Esophagus squamous epithelium (tissue), 5 donors: ENCODE measurements at regions not wholly inside any gene's neighbourhood (a gene's known extent, or its start where the extent isn't known, plus 50 kb on each side); places are given as distances from the start of the nearest gene placed in this dataset.
"Not testable (repeated sequence)": the region's sequence is repeated elsewhere in the genome, so short reads cannot be mapped to it uniquely, and the experiment has no call there.

ENCODE experiments used
- DNase-seq: peaks from one replicate; lab custom pipeline; 2025; lab: John Stamatoyannopoulos, UW
- H3K27ac ChIP-seq, 4 donors: fragments of 200-600 bp; sonication (generic); one replicate each; pipeline ENCODE4 v1.5.1; 2016 to 2019; ENCODE audit warnings: mild to moderate bottlenecking in 1 of 4
- H3K27me3 ChIP-seq, 4 donors: fragments of 200-600 bp; sonication (generic); 1 replicate in 3 of 4; 2 replicates in 1 of 4; pipeline versions ENCODE4 v1.5.1 to v1.6.0; 2017 to 2021; ENCODE audit warnings: antibody characterized with exemption in 1 of 4
- H3K36me3 ChIP-seq, 3 donors: fragments of 200-600 bp; sonication (generic); one replicate each; pipeline ENCODE4 v1.5.1; 2016 to 2019
- H3K4me1 ChIP-seq, 3 donors: fragments of 200-600 bp; sonication (generic); one replicate each; pipeline ENCODE4 v1.5.1; 2017 to 2019
- H3K4me3 ChIP-seq, 4 donors: fragments of 200-600 bp; sonication (generic); 1 replicate in 3 of 4; 2 replicates in 1 of 4; pipeline ENCODE4 v1.5.1; 2016 to 2019; ENCODE audit warnings: mild to moderate bottlenecking in 2 of 4, moderate library complexity in 1 of 4
- H3K9me3 ChIP-seq, 3 donors: fragments of 200-600 bp; sonication (generic); one replicate each; pipeline ENCODE4 v1.5.1; 2016 to 2019
- POLR2A ChIP-seq, 4 donors: fragments of 450-650 bp; IDR thresholded peaks; one replicate each; pipeline ENCODE4 v1.6.1; 2017; ENCODE audit warnings: antibody characterized with exemption in 4 of 4, mild to moderate bottlenecking in 4 of 4, moderate library complexity in 3 of 4
- WGBS, 2 donors: methylation state at CpG; one replicate each; pipeline ENCODE4 v1.1.5; 2018; 5-methylcytosine and 5-hydroxymethylcytosine counted together
- intact Hi-C: fragments of 100-400 bp; cut with DNase I; formaldehyde crosslinking; loops from one replicate; pipeline ENCODE4 v1.15.0; 2022
- TF ChIP-seq, protein P1 (sequence below), 6 experiments: fragments of 450-650 bp in 4 of 6; fragments of 200-600 bp in 2 of 6; sonication (generic) in 2 of 6; IDR thresholded peaks; one replicate each; pipeline ENCODE4 v1.5.1; 2016 to 2019; ENCODE audit warnings: antibody characterized with exemption in 6 of 6, mild to moderate bottlenecking in 4 of 6, moderate library complexity in 4 of 6
- donor health status: DM: yes; HTN: yes; CAD: no.

- 57 to 84% methylated on average over 3 of the region's 3 CpGs for WGBS, 2 donors
- intact Hi-C loops = no loop called here
- Histone ChIP-seq H3K4me1 (no peaks in the 10 kb centered on the region), H3K27me3 (no peaks in the 10 kb centered on the region), H3K4me3 (no peak overlapping the region), H3K36me3 (no peaks in the 10 kb centered on the region), H3K9me3 (no peaks in the 10 kb centered on the region), H3K27ac (no peak overlapping the region)
- DNase-seq = no peak
- TF ChIP-seq, protein P1, sequence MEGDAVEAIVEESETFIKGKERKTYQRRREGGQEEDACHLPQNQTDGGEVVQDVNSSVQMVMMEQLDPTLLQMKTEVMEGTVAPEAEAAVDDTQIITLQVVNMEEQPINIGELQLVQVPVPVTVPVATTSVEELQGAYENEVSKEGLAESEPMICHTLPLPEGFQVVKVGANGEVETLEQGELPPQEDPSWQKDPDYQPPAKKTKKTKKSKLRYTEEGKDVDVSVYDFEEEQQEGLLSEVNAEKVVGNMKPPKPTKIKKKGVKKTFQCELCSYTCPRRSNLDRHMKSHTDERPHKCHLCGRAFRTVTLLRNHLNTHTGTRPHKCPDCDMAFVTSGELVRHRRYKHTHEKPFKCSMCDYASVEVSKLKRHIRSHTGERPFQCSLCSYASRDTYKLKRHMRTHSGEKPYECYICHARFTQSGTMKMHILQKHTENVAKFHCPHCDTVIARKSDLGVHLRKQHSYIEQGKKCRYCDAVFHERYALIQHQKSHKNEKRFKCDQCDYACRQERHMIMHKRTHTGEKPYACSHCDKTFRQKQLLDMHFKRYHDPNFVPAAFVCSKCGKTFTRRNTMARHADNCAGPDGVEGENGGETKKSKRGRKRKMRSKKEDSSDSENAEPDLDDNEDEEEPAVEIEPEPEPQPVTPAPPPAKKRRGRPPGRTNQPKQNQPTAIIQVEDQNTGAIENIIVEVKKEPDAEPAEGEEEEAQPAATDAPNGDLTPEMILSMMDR (IDR thresholded peaks at IDR 0.05) = no peak
- TF ChIP-seq POLR2A (IDR thresholded peaks at IDR 0.05) = no peak
Measured at GRCh38 chr12:73833746-73834145, 703.9 kb upstream of the ATXN7L3B start.

DNA sequence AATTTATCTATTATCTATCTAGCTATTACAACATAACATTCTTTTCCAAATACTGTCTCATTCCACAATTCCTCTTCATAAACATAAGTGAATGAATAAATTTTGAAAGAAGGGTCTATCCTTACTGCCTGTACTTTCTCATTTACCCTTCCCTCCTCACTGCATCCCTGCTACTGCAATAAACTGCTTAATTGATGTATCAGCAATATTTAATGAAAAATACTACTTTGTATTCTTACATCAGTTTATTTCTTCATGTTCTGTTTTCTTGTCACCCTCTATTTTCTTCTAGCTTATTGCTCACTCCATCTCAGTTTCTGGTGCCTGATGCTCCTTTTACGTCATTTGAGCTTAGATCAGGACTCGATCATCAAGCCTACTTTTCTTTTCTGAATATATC lies 695.7 kb upstream of the ATXN7L3B start:
- no peak overlapping the region for H3K27ac ChIP-seq
- TF ChIP-seq, protein P1 (IDR thresholded peaks at IDR 0.05) = no peak
- no peak for TF ChIP-seq POLR2A (IDR thresholded peaks at IDR 0.05)
- intact Hi-C loops = no loop called here
- H3K36me3 ChIP-seq = no peaks in the 10 kb centered on the region
- WGBS, 2 donors = 81 to 82% methylated on average over 2 of the region's 2 CpGs
- DNase-seq = no peak
- H3K9me3 ChIP-seq = no peaks in the 10 kb centered on the region
- H3K4me1 ChIP-seq = no peaks in the 10 kb centered on the region
- no peak overlapping the region for H3K4me3 ChIP-seq
- H3K27me3 ChIP-seq = no peaks in the 10 kb centered on the region

DNA sequence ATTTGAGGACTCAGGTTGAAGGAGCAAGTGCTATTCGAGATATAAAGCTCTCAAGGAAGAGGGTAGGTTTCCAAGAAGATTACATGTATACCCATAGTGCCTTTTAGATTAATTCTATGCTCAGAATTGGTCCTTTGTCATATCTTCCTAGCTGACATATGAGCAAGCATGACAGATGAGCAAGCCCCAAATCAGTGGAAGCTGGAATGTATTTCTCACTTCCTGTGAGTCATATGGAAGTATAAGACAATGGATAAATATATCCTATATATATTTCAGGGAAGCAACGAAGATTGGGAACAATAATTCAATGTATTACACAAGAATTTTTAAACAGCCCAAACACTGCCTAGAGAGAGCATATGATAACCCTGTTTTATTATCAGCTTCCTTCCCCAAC lies 674.1 kb upstream of the ATXN7L3B start:
- Histone ChIP-seq H3K4me1 (no peaks in the 10 kb centered on the region), H3K27ac (no peak overlapping the region), H3K4me3 (no peak overlapping the region), H3K36me3 (no peaks in the 10 kb centered on the region), H3K27me3 (no peaks in the 10 kb centered on the region), H3K9me3 (no peaks in the 10 kb centered on the region)
- intact Hi-C loops = no loop called here
- no peak for TF ChIP-seq POLR2A (IDR thresholded peaks at IDR 0.05)
- TF ChIP-seq, protein P1 (IDR thresholded peaks at IDR 0.05) = no peak
- no peak for DNase-seq
- WGBS, 2 donors = 15 to 21% methylated on average over 2 of the region's 2 CpGs

GRCh38 chr12:73867147-73867546 lies 670.5 kb upstream of the ATXN7L3B start:
- intact Hi-C loops = no loop called here
- Histone ChIP-seq H3K4me1 (no peaks in the 10 kb centered on the region), H3K27ac (no peak overlapping the region), H3K36me3 (no peaks in the 10 kb centered on the region), H3K27me3 (no peaks in the 10 kb centered on the region), H3K4me3 (no peak overlapping the region), H3K9me3 (no peaks in the 10 kb centered on the region)
- TF ChIP-seq, protein P1 (IDR thresholded peaks at IDR 0.05) = no peak
- no peak for TF ChIP-seq POLR2A (IDR thresholded peaks at IDR 0.05)
- 29 to 63% methylated on average over 1 of the region's 1 CpG for WGBS, 2 donors
- DNase-seq = no peak

- H3K4me3 ChIP-seq, H3K27me3 ChIP-seq, intact Hi-C loops, H3K36me3 ChIP-seq, DNase-seq, H3K4me1 ChIP-seq, H3K9me3 ChIP-seq, H3K27ac ChIP-seq: not testable (repeated sequence)
- 65 to 85% methylated on average over 6 of the region's 6 CpGs for WGBS, 2 donors
Measured at GRCh38 chr12:73877291-73877690, 660.3 kb upstream of the ATXN7L3B start.

- TF ChIP-seq, protein P1 (IDR thresholded peaks at IDR 0.05) = no peak
- TF ChIP-seq POLR2A (IDR thresholded peaks at IDR 0.05) = no peak
- intact Hi-C loops = no loop called here
- no peak for DNase-seq
Measured at GRCh38 chr12:73892201-73892600, 645.4 kb upstream of the ATXN7L3B start.

More at GRCh38 chr12:73892201-73892600, 645.4 kb upstream of the ATXN7L3B start:
- Histone ChIP-seq H3K9me3 (no peaks in the 10 kb centered on the region), H3K27ac (no peak overlapping the region), H3K36me3 (no peaks in the 10 kb centered on the region), H3K4me1 (no peaks in the 10 kb centered on the region), H3K4me3 (no peak overlapping the region), H3K27me3 (no peaks in the 10 kb centered on the region)
- WGBS, 2 donors = 58% methylated on average over 1 of the region's 1 CpG; no CpG with 5 or more reads in 1 of the 2 donors
